Activated CD4-positive, alpha-beta memory T cell treated with anti-CD3 and anti-CD28 coated beads for 36 hours (primary cell): ENCODE measurements at regions not wholly inside any gene's neighbourhood (a gene's known extent, or its start where the extent isn't known, plus 50 kb on each side); places are given as distances from the start of the nearest gene placed in this dataset.
"Not testable (repeated sequence)": the region's sequence is repeated elsewhere in the genome, so short reads cannot be mapped to it uniquely, and the experiment has no call there.

Experiments
- CTCF ChIA-PET: fragments of 350-600 bp; sonication (Branson Sonifier 250); formaldehyde crosslinking; loops from one replicate; lab custom pipeline; 2021; ENCODE audit warnings: antibody characterized with exemption, inconsistent platforms; lab: Charles Lee
- POLR2A ChIA-PET: fragments of 350-600 bp; sonication (Branson Sonifier 250); formaldehyde crosslinking; loops from one replicate; lab custom pipeline; 2021; ENCODE audit warnings: antibody characterized with exemption; lab: Charles Lee
- DNase-seq: peaks from one replicate; pipeline ENCODE4 v3.0.0-alpha.2; 2020
- H3K27ac Mint-ChIP-seq: one replicate; pipeline ENCODE4 v1.8.0; 2021; ENCODE audit warnings: mixed read lengths
- H3K27me3 Mint-ChIP-seq: one replicate; pipeline ENCODE4 v1.8.0; 2021; ENCODE audit warnings: mixed read lengths
- H3K36me3 Mint-ChIP-seq: one replicate; pipeline ENCODE4 v1.8.0; 2021; ENCODE audit warnings: mixed read lengths
- H3K4me1 Mint-ChIP-seq: one replicate; pipeline ENCODE4 v1.8.0; 2021; ENCODE audit warnings: low read depth, mixed read lengths
- H3K4me3 Mint-ChIP-seq: one replicate; pipeline ENCODE4 v1.8.0; 2021; ENCODE audit warnings: mild to moderate bottlenecking, mixed read lengths
- H3K9me3 Mint-ChIP-seq: one replicate; pipeline ENCODE4 v1.8.0; 2021; ENCODE audit warnings: mixed read lengths
- intact Hi-C: fragments of 100-400 bp; cut with micrococcal nuclease; formaldehyde crosslinking; loops from one replicate; pipeline ENCODE4 v1.15.1; 2023

DNA sequence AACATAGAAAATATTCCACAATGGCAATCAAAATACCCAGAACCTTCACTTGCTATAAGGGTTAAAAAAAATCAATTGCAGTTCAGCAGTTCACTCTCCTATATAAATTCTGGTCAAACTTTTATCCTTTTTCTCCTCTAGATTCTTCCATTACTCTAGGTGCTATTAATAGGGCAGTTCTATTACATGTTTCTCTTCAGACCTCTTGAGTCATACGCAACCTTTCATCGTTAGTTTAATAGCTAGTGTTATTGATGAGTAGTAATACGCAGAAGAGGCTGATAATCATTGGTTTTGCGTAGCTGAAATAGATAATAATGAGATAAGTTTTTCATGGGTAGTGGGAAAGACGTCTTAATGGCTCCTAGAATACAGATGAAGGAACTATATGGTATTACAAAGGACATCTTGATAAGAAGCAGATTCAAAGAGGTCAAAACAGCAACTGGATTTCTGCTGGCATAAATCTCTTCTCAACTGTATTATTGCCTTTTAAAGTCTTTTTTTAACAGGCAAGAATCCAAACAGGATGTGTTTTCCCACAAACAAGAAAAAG lies 118.3 kb upstream of the STARD13 start:
- Mint-ChIP-seq H3K4me1 (no peaks in the 10 kb centered on the region), H3K27me3 (no peaks in the 10 kb centered on the region), H3K36me3 (no peaks in the 10 kb centered on the region), H3K4me3 (no peak overlapping the region), H3K27ac (no peak overlapping the region), H3K9me3 (no peaks in the 10 kb centered on the region)
- POLR2A ChIA-PET, result no interaction called here
- intact Hi-C loops, result no loop called here
- CTCF ChIA-PET, result no interaction called here
- DNase-seq, result no peak

DNA sequence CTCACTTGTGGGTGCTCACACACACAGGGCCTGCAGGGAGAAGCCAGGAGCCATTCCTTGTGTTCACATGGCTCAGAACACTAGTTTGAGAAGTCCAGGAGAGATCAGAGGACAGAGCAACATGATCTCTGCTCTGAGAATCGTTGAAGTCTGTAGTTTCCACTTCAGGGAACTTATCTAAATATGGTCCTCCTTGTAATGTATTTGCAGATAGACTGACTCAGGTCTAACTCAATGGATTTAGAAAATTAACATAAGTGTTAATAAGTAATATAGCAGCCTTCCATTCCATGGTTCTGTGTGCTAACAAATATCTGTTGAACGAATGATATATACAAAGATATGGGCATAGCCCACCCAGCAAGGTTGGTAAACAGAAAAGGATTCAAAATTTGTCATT lies 119.8 kb upstream of the STARD13 start:
- Mint-ChIP-seq H3K27ac (no peak overlapping the region), H3K4me1 (no peaks in the 10 kb centered on the region), H3K4me3 (no peak overlapping the region), H3K27me3 (peaks cover 4% of the 10 kb centered on the region), H3K9me3 (no peaks in the 10 kb centered on the region), H3K36me3 (no peaks in the 10 kb centered on the region)
- ChIA-PET CTCF (no interaction called here), POLR2A (no interaction called here)
- intact Hi-C loops, result no loop called here
- no peak for DNase-seq

DNA sequence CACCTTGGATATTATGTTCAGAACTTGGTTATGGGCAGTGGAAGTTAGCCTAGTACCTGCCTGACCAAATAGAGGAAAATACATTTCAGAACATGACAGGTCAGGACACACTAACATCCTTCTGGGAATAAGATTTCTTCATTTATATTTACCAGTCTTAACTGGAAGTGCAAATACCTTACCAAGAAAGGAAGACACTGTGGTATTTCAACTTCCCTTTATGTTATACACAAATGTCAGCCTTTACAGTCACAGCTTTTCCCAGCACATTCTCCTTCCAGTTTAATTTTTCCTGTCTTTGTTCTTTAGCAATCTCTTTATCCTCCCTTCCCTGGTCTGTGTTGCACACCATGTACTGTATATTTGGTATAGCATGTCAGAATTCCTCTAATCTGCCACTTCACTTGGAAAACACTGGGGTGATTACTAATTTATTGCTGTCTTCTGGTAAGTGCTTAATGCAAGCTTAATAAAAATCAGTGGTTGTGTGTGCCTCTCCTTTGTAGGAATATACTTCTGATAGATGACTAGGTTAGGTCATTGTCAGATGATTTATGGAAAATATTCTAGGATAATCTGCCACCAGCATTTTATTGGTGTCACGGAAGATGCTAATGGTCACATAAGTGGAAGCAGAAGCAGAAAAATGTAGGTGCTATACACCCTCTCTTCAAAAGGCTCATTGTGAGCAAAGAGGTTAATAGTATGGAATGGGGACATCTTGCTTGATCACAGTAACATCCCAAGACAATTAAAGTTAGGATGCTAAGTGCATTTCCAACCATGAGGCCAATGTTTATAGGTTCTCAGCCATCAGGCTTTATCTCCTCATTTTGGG lies 124.3 kb upstream of the STARD13 start:
- intact Hi-C loops, result no loop called here
- DNase-seq, result no peak
- peaks cover 19% of the 10 kb centered on the region for H3K27me3 Mint-ChIP-seq

DNA sequence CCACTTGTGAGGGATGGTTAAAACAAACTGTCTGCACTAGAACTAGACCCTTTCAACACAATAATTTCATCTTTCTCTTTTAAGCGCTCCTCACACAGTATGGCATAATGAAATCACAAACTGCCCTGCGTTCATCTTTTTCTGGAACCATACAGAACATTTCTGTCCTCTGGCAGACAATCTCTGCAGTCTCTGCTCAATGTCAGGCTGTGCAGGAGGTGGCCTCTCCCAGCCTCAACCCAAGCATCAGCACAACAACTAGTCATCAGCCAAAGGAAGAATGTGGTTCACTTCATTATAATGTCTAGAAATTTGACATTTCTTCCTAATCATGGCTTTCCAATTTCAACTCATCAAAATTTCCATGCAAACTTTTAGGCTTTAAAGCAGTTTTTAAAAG lies 125.1 kb upstream of the STARD13 start:
- DNase-seq, result no peak
- H3K36me3 Mint-ChIP-seq, result no peaks in the 10 kb centered on the region
- H3K4me1 Mint-ChIP-seq, result no peaks in the 10 kb centered on the region
- no peak overlapping the region for H3K27ac Mint-ChIP-seq
- CTCF ChIA-PET, result no interaction called here
- H3K4me3 Mint-ChIP-seq, result no peak overlapping the region
- no peaks in the 10 kb centered on the region for H3K9me3 Mint-ChIP-seq
- POLR2A ChIA-PET, result no interaction called here
- intact Hi-C loops, result no loop called here
- H3K27me3 Mint-ChIP-seq, result peaks cover 19% of the 10 kb centered on the region

More for the DNA sequence above, 124.3 kb upstream of the STARD13 start:
- H3K4me1 Mint-ChIP-seq, result no peaks in the 10 kb centered on the region
- no peak overlapping the region for H3K4me3 Mint-ChIP-seq
- H3K27ac Mint-ChIP-seq, result no peak overlapping the region
- POLR2A ChIA-PET, result no interaction called here
- H3K36me3 Mint-ChIP-seq, result no peaks in the 10 kb centered on the region
- CTCF ChIA-PET, result no interaction called here
- H3K9me3 Mint-ChIP-seq, result no peaks in the 10 kb centered on the region

DNA sequence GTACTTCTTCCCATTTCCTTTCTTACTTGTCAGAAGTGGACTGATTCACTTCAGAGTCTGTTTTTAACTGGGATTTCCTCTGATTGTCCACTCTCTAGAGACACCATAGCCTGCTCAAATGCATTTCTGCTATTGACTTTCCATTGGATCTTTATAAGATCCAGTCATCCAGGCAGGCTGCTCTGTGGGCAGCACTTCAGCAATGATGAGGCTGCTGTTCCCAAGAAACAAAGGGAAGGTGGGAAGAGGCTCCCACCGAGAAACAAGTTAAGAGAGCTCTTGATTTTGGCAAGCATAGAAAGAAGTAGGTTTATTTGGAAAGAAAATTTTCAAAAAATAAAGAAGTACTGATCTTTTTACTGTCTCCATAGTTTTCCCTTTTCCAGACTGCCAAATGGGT lies 125.8 kb upstream of the STARD13 start:
- H3K9me3 Mint-ChIP-seq, result no peaks in the 10 kb centered on the region
- no peak overlapping the region for H3K4me3 Mint-ChIP-seq
- H3K36me3 Mint-ChIP-seq, result no peaks in the 10 kb centered on the region
- peaks cover 19% of the 10 kb centered on the region for H3K27me3 Mint-ChIP-seq
- ChIA-PET CTCF (no interaction called here), POLR2A (no interaction called here)
- intact Hi-C loops, result no loop called here
- DNase-seq, result no peak
- no peak overlapping the region for H3K27ac Mint-ChIP-seq
- no peaks in the 10 kb centered on the region for H3K4me1 Mint-ChIP-seq

DNA sequence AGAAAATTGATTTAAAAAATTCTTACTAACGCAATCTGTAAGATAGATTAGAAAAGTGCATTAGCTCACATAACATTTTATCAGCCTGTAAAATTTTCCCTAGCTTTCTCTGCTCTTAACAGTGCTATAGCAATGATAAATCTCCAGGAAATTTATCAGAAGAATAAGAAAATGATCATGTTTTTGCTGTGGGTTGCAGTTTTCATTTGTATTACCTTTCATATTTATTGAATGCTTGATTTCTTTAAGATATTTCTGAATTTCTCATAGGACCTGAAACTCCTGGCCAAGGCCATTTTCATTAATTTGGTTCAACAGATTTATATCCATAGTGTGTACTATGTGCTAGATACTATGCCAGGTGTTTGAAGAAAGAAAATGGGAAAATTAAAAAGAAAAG lies 130.3 kb upstream of the STARD13 start:
- no peaks in the 10 kb centered on the region for H3K9me3 Mint-ChIP-seq
- POLR2A ChIA-PET, result no interaction called here

DNA sequence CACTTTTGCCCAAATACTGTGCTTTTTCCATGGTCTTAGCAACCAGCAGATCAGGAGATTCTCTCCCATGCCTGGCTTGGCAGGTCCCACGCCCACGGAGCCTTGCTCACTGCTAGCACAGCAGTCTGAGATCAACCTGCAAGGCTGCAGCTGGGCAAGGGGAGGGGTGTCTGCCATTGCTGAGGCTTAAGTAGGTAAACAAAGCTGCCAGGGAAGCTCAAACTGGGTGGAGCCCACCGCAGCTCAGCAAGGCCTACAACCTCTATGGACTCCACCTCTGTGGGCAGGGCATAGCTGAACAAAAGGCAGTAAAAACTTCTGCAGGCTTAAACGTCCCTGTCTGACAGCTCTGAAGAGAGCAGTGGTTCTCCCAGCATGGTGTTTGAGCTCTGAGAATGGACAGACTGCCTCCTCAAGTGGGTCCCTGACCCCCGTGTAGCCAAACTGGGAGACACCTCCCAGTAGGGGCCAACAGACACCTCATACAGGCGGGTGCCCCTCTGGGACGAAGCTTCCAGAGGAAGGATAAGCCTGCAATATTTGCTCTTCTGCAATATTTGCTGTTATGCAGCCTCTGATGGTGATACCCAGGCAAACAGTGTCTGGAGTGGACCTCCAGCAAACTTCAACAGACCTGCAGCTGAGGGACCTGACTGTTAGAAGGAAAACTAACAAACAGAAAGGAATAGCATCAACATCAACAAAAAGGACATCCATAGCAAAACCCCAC lies 132.8 kb upstream of the STARD13 start:
- H3K27ac Mint-ChIP-seq, POLR2A ChIA-PET, DNase-seq, CTCF ChIA-PET, H3K4me3 Mint-ChIP-seq, intact Hi-C loops, H3K4me1 Mint-ChIP-seq, H3K9me3 Mint-ChIP-seq, H3K36me3 Mint-ChIP-seq: not testable (repeated sequence)
- H3K27me3 Mint-ChIP-seq, result peaks cover 17% of the 10 kb centered on the region

More for the DNA sequence above, 130.3 kb upstream of the STARD13 start:
- no peak overlapping the region for H3K27ac Mint-ChIP-seq
- H3K36me3 Mint-ChIP-seq, result no peaks in the 10 kb centered on the region
- no peak overlapping the region for H3K4me3 Mint-ChIP-seq
- CTCF ChIA-PET, result no interaction called here
- H3K27me3 Mint-ChIP-seq, result peaks cover 25% of the 10 kb centered on the region
- intact Hi-C loops, result no loop called here
- no peak for DNase-seq
- H3K4me1 Mint-ChIP-seq, result no peaks in the 10 kb centered on the region

DNA sequence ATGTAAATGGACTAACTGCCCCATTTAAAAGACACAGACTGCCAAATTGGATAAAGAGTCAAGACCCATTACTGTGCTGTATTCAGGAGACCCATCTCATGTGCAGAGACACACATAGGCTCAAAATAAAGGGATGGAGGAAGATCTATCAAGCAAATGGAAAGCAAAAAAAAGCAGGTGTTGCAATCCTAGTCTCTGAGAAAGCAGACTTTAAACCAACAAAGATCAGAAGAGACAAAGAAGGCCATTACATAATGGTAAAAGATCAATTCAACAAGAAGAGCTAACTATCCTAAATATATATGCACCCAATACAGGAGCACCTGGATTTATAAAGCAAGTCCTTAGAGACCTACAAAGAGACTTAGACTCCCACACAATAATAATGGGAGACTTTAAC lies 134.6 kb upstream of the STARD13 start:
- DNase-seq, H3K4me3 Mint-ChIP-seq, H3K27ac Mint-ChIP-seq, POLR2A ChIA-PET, H3K9me3 Mint-ChIP-seq, CTCF ChIA-PET, intact Hi-C loops, H3K4me1 Mint-ChIP-seq, H3K36me3 Mint-ChIP-seq: not testable (repeated sequence)
- peaks cover 14% of the 10 kb centered on the region for H3K27me3 Mint-ChIP-seq

DNA sequence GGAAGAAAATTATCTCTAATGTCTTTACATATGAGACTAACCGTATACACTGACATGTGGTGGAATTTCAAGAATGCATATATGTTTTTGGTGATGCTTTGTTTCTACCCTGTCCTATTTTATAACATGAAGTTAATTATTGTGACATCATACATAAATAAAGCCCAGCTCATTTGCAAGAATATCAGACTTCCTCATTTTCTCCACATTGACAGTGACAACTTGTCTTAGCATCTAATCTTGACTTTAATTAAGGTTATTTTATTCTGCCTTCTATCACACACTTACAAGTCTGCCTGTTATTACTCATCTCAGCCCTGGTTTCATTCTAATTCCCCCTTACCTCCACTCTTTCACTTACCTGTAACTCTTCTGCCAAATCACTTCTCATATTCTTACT lies 140.6 kb upstream of the STARD13 start:
- CTCF ChIA-PET, result no interaction called here
- H3K36me3 Mint-ChIP-seq, result no peaks in the 10 kb centered on the region
- POLR2A ChIA-PET, result no interaction called here
- H3K27ac Mint-ChIP-seq, result no peak overlapping the region
- H3K9me3 Mint-ChIP-seq, result peaks cover 2% of the 10 kb centered on the region
- no peak overlapping the region for H3K4me3 Mint-ChIP-seq
- no peak for DNase-seq
- peaks cover 4% of the 10 kb centered on the region for H3K27me3 Mint-ChIP-seq
- H3K4me1 Mint-ChIP-seq, result no peaks in the 10 kb centered on the region
- intact Hi-C loops, result no loop called here

DNA sequence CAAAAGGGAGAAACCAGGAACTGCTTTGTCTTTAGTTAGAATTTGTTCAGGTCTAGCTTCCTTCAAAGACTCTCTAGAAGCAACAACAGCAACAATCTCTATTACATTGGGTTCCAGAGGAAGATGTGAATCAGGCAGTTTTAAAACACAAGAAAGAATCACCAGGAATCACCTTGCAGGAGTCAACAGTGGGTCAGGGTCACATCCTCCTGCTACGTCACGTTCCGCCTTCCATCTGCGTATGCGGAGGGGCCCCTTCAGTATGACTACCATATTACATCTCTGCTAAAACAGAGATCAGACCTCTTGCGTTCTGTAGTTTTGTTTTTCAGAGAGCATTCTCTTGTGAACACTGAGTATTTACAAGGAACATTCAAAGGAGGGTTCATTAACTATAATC lies 147.8 kb upstream of the STARD13 start:
- no peak overlapping the region for H3K27ac Mint-ChIP-seq
- peaks cover 3% of the 10 kb centered on the region for H3K27me3 Mint-ChIP-seq
- H3K9me3 Mint-ChIP-seq, result no peaks in the 10 kb centered on the region
- H3K36me3 Mint-ChIP-seq, result no peaks in the 10 kb centered on the region
- H3K4me3 Mint-ChIP-seq, result no peak overlapping the region
- H3K4me1 Mint-ChIP-seq, result no peaks in the 10 kb centered on the region
- intact Hi-C loops, result no loop called here
- ChIA-PET CTCF (no interaction called here), POLR2A (no interaction called here)
- no peak for DNase-seq

DNA sequence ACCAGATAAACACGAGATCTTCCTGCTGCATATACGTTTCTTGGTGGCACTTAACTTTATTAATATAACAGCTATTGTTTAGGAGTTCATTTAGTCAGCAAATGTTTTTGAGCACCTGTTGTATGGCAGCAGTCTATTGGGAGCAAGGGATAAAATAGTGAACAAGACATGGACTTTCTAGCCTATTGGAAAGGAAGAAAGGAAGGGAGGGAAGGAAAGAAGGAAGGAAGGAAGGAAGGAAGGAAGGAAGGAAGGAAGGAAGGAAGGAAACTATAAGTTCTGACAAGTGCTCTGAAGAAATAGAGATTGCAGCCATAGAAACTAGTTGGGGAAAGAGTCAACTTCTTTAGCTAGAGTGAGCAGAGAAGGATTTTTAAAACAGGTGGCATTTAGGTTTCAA lies 149.1 kb upstream of the STARD13 start:
- Mint-ChIP-seq H3K4me1 (no peaks in the 10 kb centered on the region), H3K36me3 (no peaks in the 10 kb centered on the region), H3K4me3 (no peak overlapping the region), H3K27me3 (peaks cover 3% of the 10 kb centered on the region), H3K27ac (no peak overlapping the region), H3K9me3 (no peaks in the 10 kb centered on the region)
- POLR2A ChIA-PET, result no interaction called here
- intact Hi-C loops, result no loop called here
- CTCF ChIA-PET, result no interaction called here
- no peak for DNase-seq

DNA sequence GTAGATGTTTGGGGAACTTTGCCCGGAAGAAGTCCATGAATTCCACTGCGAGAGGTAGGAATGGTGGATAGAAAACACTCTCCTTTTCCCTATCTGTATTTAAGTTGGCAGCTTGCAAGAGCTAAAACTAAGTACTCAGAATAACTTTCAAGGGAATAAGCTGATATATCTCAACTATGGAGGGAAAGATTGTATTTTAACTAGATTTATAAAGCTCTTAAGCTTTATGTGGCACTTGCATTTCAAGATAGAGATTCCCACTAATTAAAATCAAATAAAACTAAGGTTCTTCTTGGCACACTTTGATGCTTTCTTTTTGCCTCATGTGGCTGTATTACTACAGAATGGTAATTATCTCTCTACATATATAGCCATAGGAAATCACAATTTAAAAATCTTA lies 149.7 kb upstream of the STARD13 start:
- H3K27ac Mint-ChIP-seq, result no peak overlapping the region
- H3K9me3 Mint-ChIP-seq, result no peaks in the 10 kb centered on the region
- no peak for DNase-seq
- no peak overlapping the region for H3K4me3 Mint-ChIP-seq
- intact Hi-C loops, result no loop called here
- ChIA-PET POLR2A (no interaction called here), CTCF (interaction anchor here (0.7 kb wide), 1 partner anchor 59 kb away, joined by 3 read pairs; no protein-coding TSS in a partner anchor)
- no peaks in the 10 kb centered on the region for H3K4me1 Mint-ChIP-seq
- H3K27me3 Mint-ChIP-seq, result peaks cover 3% of the 10 kb centered on the region
- H3K36me3 Mint-ChIP-seq, result no peaks in the 10 kb centered on the region
